NCI-H1694 (cell line): ENCODE measurements at regions not wholly inside any gene's neighbourhood (a gene's known extent, or its start where the extent isn't known, plus 50 kb on each side); places are given as distances from the start of the nearest gene placed in this dataset.
"Not testable (repeated sequence)": the region's sequence is repeated elsewhere in the genome, so short reads cannot be mapped to it uniquely, and the experiment has no call there.

Experiments
- DNase-seq: peaks from one replicate; lab custom pipeline; 2025; lab: John Stamatoyannopoulos, UW

DNA sequence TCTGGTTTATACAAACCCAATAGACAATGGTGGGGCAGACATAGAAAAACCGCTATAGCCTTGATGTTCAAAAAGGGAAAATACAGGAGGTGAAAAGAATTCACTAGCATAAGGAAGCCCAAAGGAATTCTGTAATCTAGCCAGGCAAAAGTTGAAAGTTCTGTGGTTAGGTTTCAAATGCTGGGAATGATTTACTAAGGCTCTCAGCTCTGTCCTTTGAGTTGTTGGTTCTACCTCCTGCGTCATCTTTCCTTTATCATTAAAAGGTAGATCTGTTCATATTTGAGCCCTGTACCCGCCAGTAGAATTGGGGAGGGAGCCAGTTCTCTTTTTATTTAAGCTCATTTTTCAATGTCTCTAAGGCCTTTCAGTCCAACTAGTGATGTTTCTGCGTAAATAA, 866.5 kb downstream of the IGSF11 start:
- no peak for DNase-seq

- no peak for DNase-seq
Measured at GRCh38 chr3:118171236-118171852, 863.3 kb downstream of the IGSF11 start.

DNA sequence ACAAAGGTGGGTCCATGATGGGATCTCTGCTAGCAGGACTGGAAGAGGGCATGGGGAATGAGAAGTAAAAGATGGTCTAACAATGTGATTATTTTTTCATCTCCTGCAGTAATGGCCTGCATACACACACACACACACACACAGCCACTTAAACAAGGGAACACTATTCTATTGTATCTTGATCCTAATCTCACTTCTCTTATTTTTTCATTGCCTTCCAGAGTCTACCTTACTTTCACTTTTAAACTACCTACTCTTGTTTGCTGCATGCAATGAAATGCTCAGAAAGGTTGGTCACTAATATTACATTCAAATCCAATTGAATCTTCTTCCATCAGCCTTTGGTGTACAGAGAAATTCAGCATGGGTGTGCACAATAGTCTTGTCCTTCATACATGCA, 853.8 kb downstream of the IGSF11 start:
- DNase-seq = no peak

DNA sequence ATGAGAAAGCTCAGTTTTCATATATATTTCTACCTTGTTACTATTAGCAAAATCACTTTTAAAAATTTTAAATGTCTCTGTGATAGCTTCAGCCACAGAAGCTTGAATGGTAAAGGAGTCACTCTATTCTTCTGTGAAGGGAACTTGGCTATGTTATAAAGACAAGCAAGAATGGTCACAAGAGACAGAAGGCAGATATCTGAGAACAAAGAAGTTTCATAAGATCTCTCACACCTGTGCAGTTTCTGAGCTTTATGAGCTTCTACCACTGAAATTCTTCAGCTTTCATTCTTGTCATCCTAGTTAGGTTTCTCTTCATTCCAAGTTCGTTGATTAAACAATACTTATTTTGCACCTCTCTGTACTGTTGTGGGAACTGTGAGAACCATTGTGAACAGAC, 853.4 kb downstream of the IGSF11 start:
- no peak for DNase-seq

GRCh38 chr3:118186051-118186450, 848.6 kb downstream of the IGSF11 start:
- DNase-seq = peak; percentile 1

DNA sequence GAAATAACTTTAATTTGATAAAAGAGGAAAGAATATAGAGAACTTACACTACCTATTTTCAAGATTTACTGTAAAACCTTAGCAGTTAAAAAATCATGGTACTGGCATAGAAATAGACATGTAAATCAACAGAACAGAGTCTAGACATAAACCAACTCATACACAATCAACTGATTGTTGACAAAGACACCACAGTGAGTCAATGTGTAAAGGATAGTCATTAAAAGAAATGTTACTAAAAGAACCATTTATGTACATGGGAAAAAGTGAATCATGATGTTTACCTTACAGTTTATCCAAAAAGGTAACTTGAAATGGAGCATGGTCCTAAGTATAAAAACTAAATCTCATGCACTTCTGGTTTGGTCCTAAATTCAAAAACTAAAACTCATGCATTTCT, 847.4 kb downstream of the IGSF11 start:
- no peak for DNase-seq

GRCh38 chr3:118196183-118196582, 838.5 kb downstream of the IGSF11 start:
- no peak for DNase-seq

DNA sequence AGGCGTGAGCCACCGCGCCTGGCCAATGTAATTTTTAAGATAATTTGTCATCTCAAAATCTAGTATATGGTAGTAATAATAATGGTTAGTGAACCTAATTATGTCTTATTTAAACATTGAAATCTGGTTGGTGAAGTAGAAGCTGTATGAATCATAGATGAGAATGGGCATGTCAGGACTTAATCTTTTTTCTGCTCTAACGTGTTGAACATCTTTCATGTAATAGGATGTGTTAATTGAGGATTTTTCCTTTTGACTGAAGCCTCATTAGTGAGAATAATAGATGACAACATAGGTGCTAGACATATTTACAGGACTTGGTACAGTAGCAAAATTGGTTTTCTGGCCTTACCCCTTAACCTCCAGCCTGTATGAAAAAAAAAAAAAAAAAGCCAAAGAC, 835.6 kb downstream of the IGSF11 start:
- no peak for DNase-seq

- DNase-seq = no peak
Measured at GRCh38 chr3:118204052-118204656, 830.5 kb downstream of the IGSF11 start.

DNA sequence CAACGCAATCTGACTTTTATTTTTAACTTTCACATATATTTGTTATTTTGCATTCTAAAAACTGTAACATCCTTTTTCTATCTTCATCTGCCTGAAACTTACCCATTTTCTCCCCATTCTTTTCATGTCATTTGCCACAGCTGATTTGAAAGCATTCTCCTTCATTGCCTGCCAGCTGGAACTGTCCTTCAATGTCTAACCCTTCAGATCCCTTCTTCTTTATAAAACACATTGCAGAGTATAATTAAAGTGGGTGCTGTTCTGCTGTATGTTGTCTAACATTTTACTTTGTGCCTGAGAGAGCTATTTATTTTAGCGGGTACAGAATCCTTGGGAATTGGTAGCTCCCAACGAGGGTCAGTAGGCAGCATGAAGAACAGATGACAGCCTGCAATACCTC, 827.4 kb downstream of the IGSF11 start:
- DNase-seq = no peak

- DNase-seq = no peak
Measured at GRCh38 chr3:118208642-118209041, 826.0 kb downstream of the IGSF11 start.

DNA sequence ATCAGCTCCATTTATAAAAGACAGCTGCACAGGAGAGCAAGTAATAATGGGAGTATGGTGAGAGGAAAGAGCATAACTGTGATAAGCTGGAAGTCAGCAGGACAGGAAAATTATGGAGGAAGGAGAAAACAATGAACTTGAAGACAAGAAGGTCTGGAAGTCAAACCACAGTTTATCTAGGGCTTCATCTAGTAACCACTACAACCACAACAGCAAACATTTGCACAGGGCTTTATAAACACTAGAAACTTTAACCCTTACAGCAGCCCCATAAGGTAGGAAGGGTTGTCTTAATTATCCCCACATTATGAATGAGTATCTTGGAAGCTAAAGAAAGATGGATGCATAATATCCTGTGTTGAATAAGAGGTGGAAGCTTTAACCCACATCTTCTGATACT, 820.8 kb downstream of the IGSF11 start:
- DNase-seq = no peak

GRCh38 chr3:118226206-118226605, 808.4 kb downstream of the IGSF11 start:
- DNase-seq = no peak

GRCh38 chr3:118227191-118227590, 807.5 kb downstream of the IGSF11 start:
- DNase-seq = no peak

DNA sequence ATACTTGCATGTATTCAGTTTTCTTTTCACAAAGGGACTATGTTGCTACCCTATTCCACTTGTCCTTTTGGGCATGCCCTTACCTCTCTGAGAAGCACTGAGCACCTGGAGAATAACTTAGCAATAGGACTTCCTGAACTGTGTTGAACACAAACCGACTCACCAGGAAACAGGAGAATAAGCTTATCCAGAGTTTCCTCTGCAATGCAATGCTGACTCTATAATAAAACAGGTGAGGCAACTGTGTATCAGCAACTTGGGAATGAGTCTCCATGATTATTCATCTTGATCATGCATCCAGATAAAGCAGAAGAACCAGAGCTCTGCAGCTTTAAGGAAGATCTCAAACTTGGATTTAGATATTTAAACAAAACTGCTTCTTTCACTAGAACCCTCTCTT, 806.5 kb downstream of the IGSF11 start:
- no peak for DNase-seq

DNA sequence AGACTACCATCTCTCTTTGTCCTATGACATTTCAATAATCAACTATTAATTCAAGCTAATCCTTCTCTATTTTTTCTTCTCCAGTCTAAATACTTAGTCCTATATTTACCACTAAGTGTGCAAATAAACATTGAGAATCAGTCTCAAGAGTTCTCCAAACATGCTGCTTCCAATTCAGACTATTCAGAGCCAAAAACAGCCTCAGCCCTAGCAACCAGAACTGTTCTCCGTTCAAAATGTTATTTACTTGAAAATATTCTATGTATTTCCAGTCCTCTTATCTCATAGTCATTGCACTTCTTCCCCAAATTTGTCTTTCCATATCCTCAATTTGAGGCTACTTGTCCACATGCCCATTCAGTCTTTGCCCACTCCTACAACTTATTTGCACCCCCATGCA, 805.5 kb downstream of the IGSF11 start:
- no peak for DNase-seq

GRCh38 chr3:118231578-118231977, 803.1 kb downstream of the IGSF11 start:
- DNase-seq = no peak

DNA sequence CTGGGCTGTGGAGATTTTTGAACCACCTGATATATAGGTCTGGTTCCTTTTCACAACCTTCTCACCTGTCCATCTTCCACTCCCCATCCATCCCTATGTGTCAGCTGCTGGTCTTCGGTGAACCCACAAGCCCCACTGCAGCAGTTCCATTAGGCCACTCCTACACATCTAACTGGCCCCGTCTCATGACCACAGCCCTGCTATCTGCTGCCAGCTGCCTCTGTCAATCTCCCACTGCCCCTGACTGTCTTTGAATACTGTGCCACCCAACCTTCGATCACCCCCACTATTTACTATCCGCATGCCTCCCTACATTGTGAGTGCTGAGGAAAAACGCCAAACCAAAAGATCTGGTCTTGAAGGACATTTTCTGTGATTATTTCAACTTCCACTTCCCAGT, 795.4 kb downstream of the IGSF11 start:
- DNase-seq = no peak

DNA sequence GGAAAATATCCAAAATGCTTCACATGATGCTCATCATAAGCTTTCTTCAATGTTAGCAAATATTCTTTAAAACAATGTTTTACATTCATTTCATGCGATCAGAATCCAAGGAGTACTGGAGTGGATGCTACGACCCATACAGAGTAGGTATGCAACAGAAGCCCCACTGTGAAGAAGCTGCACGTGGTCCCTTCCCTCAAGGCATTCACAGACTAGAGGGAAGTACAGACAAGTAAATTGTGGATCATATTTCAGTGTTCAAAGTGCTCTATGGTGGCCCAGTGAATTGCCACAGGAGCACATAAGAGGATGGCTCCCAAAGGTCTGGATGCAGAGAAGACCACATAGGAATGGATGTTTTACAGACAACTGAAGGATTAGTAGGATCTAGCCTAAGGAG, 789.9 kb downstream of the IGSF11 start:
- no peak for DNase-seq

- no peak for DNase-seq
Measured at GRCh38 chr3:118245312-118245711, 789.3 kb downstream of the IGSF11 start.

GRCh38 chr3:118258850-118259249, 775.8 kb downstream of the IGSF11 start:
- not testable (repeated sequence) for DNase-seq

- no peak for DNase-seq
Measured at GRCh38 chr3:118262800-118263402, 771.7 kb downstream of the IGSF11 start.

- DNase-seq = no peak
Measured at GRCh38 chr3:118267588-118267987, 767.1 kb downstream of the IGSF11 start.
